GM21423 (cell line): ENCODE measurements at regions not wholly inside any gene's neighbourhood (a gene's known extent, or its start where the extent isn't known, plus 50 kb on each side); places are given as distances from the start of the nearest gene placed in this dataset.
"Not testable (repeated sequence)": the region's sequence is repeated elsewhere in the genome, so short reads cannot be mapped to it uniquely, and the experiment has no call there.

Experiments
- ATAC-seq: cut with Tn5 transposase; IDR thresholded peaks from one replicate; pipeline ENCODE4 v1.9.1; 2021; ENCODE audit warnings: mild to moderate bottlenecking, moderate library complexity; ENCODE audit not compliant: unreplicated experiment

- no peak for ATAC-seq
These were observed 114.2 kb upstream of the BEND6 start for GRCh38 chr6:56840467-56841380.

GRCh38 chr6:56839533-56840183, 115.2 kb upstream of the BEND6 start:
- ATAC-seq, result no peak

- no peak for ATAC-seq
These were observed 115.9 kb upstream of the BEND6 start for GRCh38 chr6:56838965-56839364.

GRCh38 chr6:56838016-56838555, 116.8 kb upstream of the BEND6 start:
- no peak for ATAC-seq

- no peak for ATAC-seq
These were observed 117.5 kb upstream of the BEND6 start for GRCh38 chr6:56837322-56837894.

- ATAC-seq, result no peak
These were observed 119.3 kb upstream of the BEND6 start for GRCh38 chr6:56835612-56836011.

GRCh38 chr6:56833873-56834272, 121.0 kb upstream of the BEND6 start:
- no peak for ATAC-seq

- ATAC-seq, result no peak
These were observed 121.6 kb upstream of the BEND6 start for GRCh38 chr6:56833127-56833791.

GRCh38 chr6:56832225-56832624, 122.7 kb upstream of the BEND6 start:
- ATAC-seq, result no peak

GRCh38 chr6:56831334-56831733, 123.6 kb upstream of the BEND6 start:
- ATAC-seq, result no peak

GRCh38 chr6:56827908-56828649, 126.8 kb upstream of the BEND6 start:
- ATAC-seq, result no peak

- not testable (repeated sequence) for ATAC-seq
These were observed 130.5 kb upstream of the BEND6 start for GRCh38 chr6:56824431-56824830.

- no peak for ATAC-seq
These were observed 133.9 kb upstream of the BEND6 start for GRCh38 chr6:56821005-56821432.

GRCh38 chr6:56820060-56820459, 134.8 kb upstream of the BEND6 start:
- no peak for ATAC-seq

GRCh38 chr6:56819604-56820003, 135.3 kb upstream of the BEND6 start:
- ATAC-seq, result no peak

- ATAC-seq, result no peak
These were observed 138.5 kb upstream of the BEND6 start for GRCh38 chr6:56816370-56816769.

- no peak for ATAC-seq
These were observed 139.5 kb upstream of the BEND6 start for GRCh38 chr6:56815436-56815835.

GRCh38 chr6:56814802-56815201, 140.1 kb upstream of the BEND6 start:
- no peak for ATAC-seq

- ATAC-seq, result no peak
These were observed 140.6 kb upstream of the BEND6 start for GRCh38 chr6:56814308-56814707.

- not testable (repeated sequence) for ATAC-seq
These were observed 142.1 kb upstream of the BEND6 start for GRCh38 chr6:56812851-56813250.
